ENCODE measurements at regions not wholly inside any gene's neighbourhood (a gene's known extent, or its start where the extent isn't known, plus 50 kb on each side); places are given as distances from the start of the nearest gene placed in this dataset.

- Histone ChIP-seq H3K4me2 (ENCODE audit: low read length) (no peak overlapping the region), H3K4me3 (ENCODE audit: low read length) (no peak overlapping the region), H3K9ac (ENCODE audit: low read length) (no peak overlapping the region), H3K79me2 (replicated peaks; ENCODE audit: insufficient read depth, low read length) (no peaks in the 10 kb centered on the region), H2AFZ (ENCODE audit: low read depth, low read length) (no peak overlapping the region), H3K36me3 (ENCODE audit: insufficient read depth, low read length) (no peaks in the 10 kb centered on the region), H3F3A (ENCODE audit: insufficient read depth, low read length, poor library complexity, severe bottlenecking) (no peaks in the 10 kb centered on the region), H3K9me2 (ENCODE audit: insufficient read depth, low read length) (no peaks in the 10 kb centered on the region), H3K27ac (ENCODE audit: low read length) (no peak overlapping the region), H4K20me1 (ENCODE audit: insufficient read depth) (no peaks in the 10 kb centered on the region), H3K27me3 (ENCODE audit: insufficient read depth, low read depth, low read length) (no peaks in the 10 kb centered on the region), H3K9me3 (ENCODE audit: low read length) (no peaks in the 10 kb centered on the region)
- TF ChIP-seq CTCF (IDR thresholded peaks at IDR 0.05; ENCODE audit: poor library complexity, severe bottlenecking) (no peak), RAD21 (conservative IDR thresholded peaks at IDR 0.05) (no peak), SMC3 (conservative IDR thresholded peaks at IDR 0.05; ENCODE audit: poor library complexity) (no peak), POLR2AphosphoS5 (IDR thresholded peaks at IDR 0.05) (no peak), REST (IDR thresholded peaks at IDR 0.05; ENCODE audit: borderline replicate concordance) (no peak), TAF1 (IDR thresholded peaks at IDR 0.05; ENCODE audit: low read depth) (no peak), EP300 (conservative IDR thresholded peaks at IDR 0.05; ENCODE audit: poor library complexity, severe bottlenecking) (no peak), MXI1 (conservative IDR thresholded peaks at IDR 0.05; ENCODE audit: poor library complexity, severe bottlenecking) (no peak), EZH2 (IDR thresholded peaks at IDR 0.05; ENCODE audit: borderline replicate concordance, insufficient read depth, low read length, poor library complexity, severe bottlenecking) (no peak)
These were observed 317.6 kb downstream of the PLA2G4A start for GRCh38 chr1:187146388-187146787.

GRCh38 chr1:187151555-187151954, 322.8 kb downstream of the PLA2G4A start:
- H3K36me3 ChIP-seq (ENCODE audit: insufficient read depth, low read length), result no peaks in the 10 kb centered on the region
- H3K9me2 ChIP-seq (ENCODE audit: insufficient read depth, low read length), result no peaks in the 10 kb centered on the region
- H3K27ac ChIP-seq (ENCODE audit: low read length), result no peak overlapping the region
- TF ChIP-seq MXI1 (conservative IDR thresholded peaks at IDR 0.05; ENCODE audit: poor library complexity, severe bottlenecking), result no peak
- TF ChIP-seq REST (IDR thresholded peaks at IDR 0.05; ENCODE audit: borderline replicate concordance), result no peak
- no peak for TF ChIP-seq EZH2 (IDR thresholded peaks at IDR 0.05; ENCODE audit: borderline replicate concordance, insufficient read depth, low read length, poor library complexity, severe bottlenecking)
- no peak for TF ChIP-seq TAF1 (IDR thresholded peaks at IDR 0.05; ENCODE audit: low read depth)
- TF ChIP-seq CTCF (IDR thresholded peaks at IDR 0.05; ENCODE audit: poor library complexity, severe bottlenecking), result no peak
- TF ChIP-seq RAD21 (conservative IDR thresholded peaks at IDR 0.05), result no peak
- no peak for TF ChIP-seq SMC3 (conservative IDR thresholded peaks at IDR 0.05; ENCODE audit: poor library complexity)
- TF ChIP-seq POLR2AphosphoS5 (IDR thresholded peaks at IDR 0.05), result no peak
- TF ChIP-seq EP300 (conservative IDR thresholded peaks at IDR 0.05; ENCODE audit: poor library complexity, severe bottlenecking), result no peak
- no peaks in the 10 kb centered on the region for H3K9me3 ChIP-seq (ENCODE audit: low read length)
- H3F3A ChIP-seq (ENCODE audit: insufficient read depth, low read length, poor library complexity, severe bottlenecking), result no peaks in the 10 kb centered on the region
- no peak overlapping the region for H2AFZ ChIP-seq (ENCODE audit: low read depth, low read length)
- H3K27me3 ChIP-seq (ENCODE audit: insufficient read depth, low read depth, low read length), result no peaks in the 10 kb centered on the region
- no peaks in the 10 kb centered on the region for H4K20me1 ChIP-seq (ENCODE audit: insufficient read depth)
- H3K79me2 ChIP-seq (replicated peaks; ENCODE audit: insufficient read depth, low read length), result no peaks in the 10 kb centered on the region
- no peak overlapping the region for H3K9ac ChIP-seq (ENCODE audit: low read length)
- no peak overlapping the region for H3K4me2 ChIP-seq (ENCODE audit: low read length)
- no peak overlapping the region for H3K4me3 ChIP-seq (ENCODE audit: low read length)
